ENCODE measurements at regions not wholly inside any gene's neighbourhood (a gene's known extent, or its start where the extent isn't known, plus 50 kb on each side); places are given as distances from the start of the nearest gene placed in this dataset.

DNA sequence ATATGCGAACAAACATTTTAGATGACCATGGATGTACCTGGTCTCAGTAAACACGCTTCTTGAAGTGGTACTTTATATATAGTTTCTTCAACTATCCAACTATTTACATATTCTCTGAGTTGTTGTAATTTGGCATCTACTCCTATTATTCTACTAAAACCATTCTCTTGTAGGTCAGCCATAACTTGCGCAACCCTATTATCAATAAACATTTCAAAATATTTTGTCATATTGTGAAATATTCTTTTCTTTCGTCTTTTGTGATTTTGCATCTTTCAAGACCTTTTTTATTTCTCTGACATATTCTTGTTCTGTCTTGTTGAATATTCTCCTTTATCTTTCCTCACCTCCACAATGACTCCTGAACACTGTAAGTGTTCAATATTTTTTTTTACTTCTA, 753.3 kb downstream of the NXPH1 start:
- Mint-ChIP-seq H3K4me3 (ENCODE audit: low read depth) (no peak overlapping the region), H3K27ac (no peak overlapping the region), H3K27me3 (no peaks in the 10 kb centered on the region), H3K36me3 (ENCODE audit: insufficient read depth) (no peaks in the 10 kb centered on the region), H3K9me3 (ENCODE audit: low read depth) (no peaks in the 10 kb centered on the region), H3K4me1 (ENCODE audit: low read depth) (peaks cover 7% of the 10 kb centered on the region)
- TF ChIP-seq, protein P1, sequence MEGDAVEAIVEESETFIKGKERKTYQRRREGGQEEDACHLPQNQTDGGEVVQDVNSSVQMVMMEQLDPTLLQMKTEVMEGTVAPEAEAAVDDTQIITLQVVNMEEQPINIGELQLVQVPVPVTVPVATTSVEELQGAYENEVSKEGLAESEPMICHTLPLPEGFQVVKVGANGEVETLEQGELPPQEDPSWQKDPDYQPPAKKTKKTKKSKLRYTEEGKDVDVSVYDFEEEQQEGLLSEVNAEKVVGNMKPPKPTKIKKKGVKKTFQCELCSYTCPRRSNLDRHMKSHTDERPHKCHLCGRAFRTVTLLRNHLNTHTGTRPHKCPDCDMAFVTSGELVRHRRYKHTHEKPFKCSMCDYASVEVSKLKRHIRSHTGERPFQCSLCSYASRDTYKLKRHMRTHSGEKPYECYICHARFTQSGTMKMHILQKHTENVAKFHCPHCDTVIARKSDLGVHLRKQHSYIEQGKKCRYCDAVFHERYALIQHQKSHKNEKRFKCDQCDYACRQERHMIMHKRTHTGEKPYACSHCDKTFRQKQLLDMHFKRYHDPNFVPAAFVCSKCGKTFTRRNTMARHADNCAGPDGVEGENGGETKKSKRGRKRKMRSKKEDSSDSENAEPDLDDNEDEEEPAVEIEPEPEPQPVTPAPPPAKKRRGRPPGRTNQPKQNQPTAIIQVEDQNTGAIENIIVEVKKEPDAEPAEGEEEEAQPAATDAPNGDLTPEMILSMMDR (IDR thresholded peaks at IDR 0.05; ENCODE audit: unreplicated experiment): no peak
- no peak for DNase-seq (ENCODE audit: low spot score, unreplicated experiment)

DNA sequence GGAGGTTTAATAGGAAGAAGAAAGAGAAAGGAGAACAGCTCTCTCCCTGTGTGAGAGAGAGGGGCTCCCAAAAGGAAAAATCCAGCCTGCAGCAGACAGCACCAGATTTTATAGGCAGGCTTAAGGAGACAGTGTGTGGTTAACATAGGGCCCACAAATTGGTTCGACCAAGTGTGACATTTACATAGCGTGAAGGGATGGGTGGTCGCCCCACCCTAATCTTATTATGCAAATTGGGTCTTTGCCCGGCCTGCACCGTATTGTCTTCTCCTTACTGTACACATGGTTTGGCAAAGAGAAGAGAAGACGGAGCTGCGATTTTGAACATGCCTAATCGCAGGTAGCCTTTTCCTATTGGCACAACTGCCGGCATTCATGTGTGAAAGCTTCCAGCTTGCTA, 756.3 kb downstream of the NXPH1 start:
- H3K27me3 Mint-ChIP-seq: no peaks in the 10 kb centered on the region
- H3K27ac Mint-ChIP-seq: no peak overlapping the region
- no peak overlapping the region for H3K4me3 Mint-ChIP-seq (ENCODE audit: low read depth)
- no peak for DNase-seq (ENCODE audit: low spot score, unreplicated experiment)
- H3K4me1 Mint-ChIP-seq (ENCODE audit: low read depth): no peaks in the 10 kb centered on the region
- TF ChIP-seq, protein P1 (IDR thresholded peaks at IDR 0.05; ENCODE audit: unreplicated experiment): no peak
- H3K9me3 Mint-ChIP-seq (ENCODE audit: low read depth): no peaks in the 10 kb centered on the region
- no peaks in the 10 kb centered on the region for H3K36me3 Mint-ChIP-seq (ENCODE audit: insufficient read depth)

DNA sequence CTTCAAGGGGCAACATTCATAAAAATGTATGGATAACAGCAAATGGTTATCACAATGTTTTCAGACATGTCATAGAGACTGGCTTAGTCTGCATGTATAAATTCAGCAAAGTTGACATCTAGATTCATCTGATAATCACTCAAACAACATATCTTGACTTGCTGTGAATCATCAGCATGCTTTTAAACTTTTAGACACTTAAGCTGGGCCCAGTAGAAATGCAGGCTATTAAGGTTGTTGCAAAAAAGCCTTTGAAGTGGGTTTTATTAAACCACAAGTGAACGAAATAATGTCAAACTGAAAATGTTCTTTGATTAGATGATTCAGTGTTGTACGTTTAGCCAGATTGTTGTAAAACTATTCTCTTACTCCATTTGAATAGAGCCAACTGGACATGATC, 759.6 kb downstream of the NXPH1 start:
- DNase-seq (ENCODE audit: low spot score, unreplicated experiment): no peak
- H3K4me1 Mint-ChIP-seq (ENCODE audit: low read depth): no peaks in the 10 kb centered on the region
- H3K27me3 Mint-ChIP-seq: no peaks in the 10 kb centered on the region
- H3K9me3 Mint-ChIP-seq (ENCODE audit: low read depth): no peaks in the 10 kb centered on the region
- no peak overlapping the region for H3K27ac Mint-ChIP-seq
- H3K36me3 Mint-ChIP-seq (ENCODE audit: insufficient read depth): no peaks in the 10 kb centered on the region
- TF ChIP-seq, protein P1 (IDR thresholded peaks at IDR 0.05; ENCODE audit: unreplicated experiment): no peak
- no peak overlapping the region for H3K4me3 Mint-ChIP-seq (ENCODE audit: low read depth)

DNA sequence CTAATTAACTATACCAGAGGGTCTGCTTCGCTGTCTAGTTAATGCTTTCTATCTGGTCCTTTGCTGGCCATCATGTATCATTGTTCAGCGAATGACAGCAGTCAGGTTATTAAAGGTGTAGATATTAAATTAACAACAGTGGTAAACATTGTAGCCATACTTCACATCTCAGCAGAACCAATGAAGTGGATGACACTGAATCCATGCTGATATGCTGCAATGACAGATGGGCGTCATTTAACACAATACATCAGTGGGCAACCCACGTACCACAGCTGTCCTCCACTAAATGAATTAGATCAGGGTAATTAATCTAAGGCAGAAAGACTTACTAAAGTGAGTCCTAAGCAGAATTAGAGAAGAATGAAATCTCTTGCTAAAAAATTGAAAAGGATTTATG, 767.2 kb downstream of the NXPH1 start:
- H3K27me3 Mint-ChIP-seq: no peaks in the 10 kb centered on the region
- H3K27ac Mint-ChIP-seq: no peak overlapping the region
- TF ChIP-seq, protein P1 (IDR thresholded peaks at IDR 0.05; ENCODE audit: unreplicated experiment): no peak
- peaks cover 23% of the 10 kb centered on the region for H3K4me1 Mint-ChIP-seq (ENCODE audit: low read depth)
- H3K4me3 Mint-ChIP-seq (ENCODE audit: low read depth): no peak overlapping the region
- peaks cover 5% of the 10 kb centered on the region for H3K9me3 Mint-ChIP-seq (ENCODE audit: low read depth)
- no peaks in the 10 kb centered on the region for H3K36me3 Mint-ChIP-seq (ENCODE audit: insufficient read depth)
- no peak for DNase-seq (ENCODE audit: low spot score, unreplicated experiment)

DNA sequence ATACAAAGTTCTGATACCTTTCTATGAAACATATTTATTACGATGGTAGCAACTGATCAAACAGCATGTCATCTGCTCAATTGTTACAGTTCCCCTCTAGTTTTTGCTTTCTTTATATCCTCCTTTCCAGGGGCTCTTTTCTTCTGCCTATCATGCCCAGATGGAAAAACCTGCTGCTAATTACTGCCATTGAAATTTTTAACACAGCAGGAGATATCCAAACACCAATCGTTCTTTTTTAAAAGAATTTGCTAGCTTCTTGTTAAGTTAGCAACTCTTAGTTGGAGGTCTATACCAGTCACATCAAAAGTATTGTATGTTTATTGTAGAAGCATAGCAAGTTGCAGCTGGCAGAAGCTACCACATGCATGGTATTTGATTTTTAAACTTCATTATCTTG, 768.5 kb downstream of the NXPH1 start:
- no peak for DNase-seq (ENCODE audit: low spot score, unreplicated experiment)
- Mint-ChIP-seq H3K36me3 (ENCODE audit: insufficient read depth) (peaks cover 3% of the 10 kb centered on the region), H3K4me3 (ENCODE audit: low read depth) (no peak overlapping the region), H3K27ac (no peak overlapping the region), H3K27me3 (no peaks in the 10 kb centered on the region), H3K4me1 (ENCODE audit: low read depth) (peaks cover 33% of the 10 kb centered on the region), H3K9me3 (ENCODE audit: low read depth) (peaks cover 17% of the 10 kb centered on the region)
- TF ChIP-seq, protein P1 (IDR thresholded peaks at IDR 0.05; ENCODE audit: unreplicated experiment): no peak
